GM12872 (cell line): ENCODE measurements at regions not wholly inside any gene's neighbourhood (a gene's known extent, or its start where the extent isn't known, plus 50 kb on each side); places are given as distances from the start of the nearest gene placed in this dataset.

Experiments used
- TF ChIP-seq, protein P1 (sequence below): IDR thresholded peaks from 3 replicates; pipeline ENCODE4 v1.5.1; 2011; ENCODE audit warnings: low read depth, mild to moderate bottlenecking, low read length, moderate library complexity; ENCODE audit not compliant: insufficient read depth

- TF ChIP-seq, protein P1, sequence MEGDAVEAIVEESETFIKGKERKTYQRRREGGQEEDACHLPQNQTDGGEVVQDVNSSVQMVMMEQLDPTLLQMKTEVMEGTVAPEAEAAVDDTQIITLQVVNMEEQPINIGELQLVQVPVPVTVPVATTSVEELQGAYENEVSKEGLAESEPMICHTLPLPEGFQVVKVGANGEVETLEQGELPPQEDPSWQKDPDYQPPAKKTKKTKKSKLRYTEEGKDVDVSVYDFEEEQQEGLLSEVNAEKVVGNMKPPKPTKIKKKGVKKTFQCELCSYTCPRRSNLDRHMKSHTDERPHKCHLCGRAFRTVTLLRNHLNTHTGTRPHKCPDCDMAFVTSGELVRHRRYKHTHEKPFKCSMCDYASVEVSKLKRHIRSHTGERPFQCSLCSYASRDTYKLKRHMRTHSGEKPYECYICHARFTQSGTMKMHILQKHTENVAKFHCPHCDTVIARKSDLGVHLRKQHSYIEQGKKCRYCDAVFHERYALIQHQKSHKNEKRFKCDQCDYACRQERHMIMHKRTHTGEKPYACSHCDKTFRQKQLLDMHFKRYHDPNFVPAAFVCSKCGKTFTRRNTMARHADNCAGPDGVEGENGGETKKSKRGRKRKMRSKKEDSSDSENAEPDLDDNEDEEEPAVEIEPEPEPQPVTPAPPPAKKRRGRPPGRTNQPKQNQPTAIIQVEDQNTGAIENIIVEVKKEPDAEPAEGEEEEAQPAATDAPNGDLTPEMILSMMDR, result no peak
Observed at GRCh38 chr3:117367861-117368260, 658.3 kb downstream of the TUSC7 start.

GRCh38 chr3:117380631-117381030, 671.1 kb downstream of the TUSC7 start:
- TF ChIP-seq, protein P1, result no peak

GRCh38 chr3:117393119-117393518, 683.5 kb downstream of the TUSC7 start:
- TF ChIP-seq, protein P1, result no peak

- TF ChIP-seq, protein P1, result no peak
Observed at GRCh38 chr3:117398141-117398899, 688.7 kb downstream of the TUSC7 start.

- TF ChIP-seq, protein P1, result no peak
Observed at GRCh38 chr3:117399311-117400078, 689.9 kb downstream of the TUSC7 start.

DNA sequence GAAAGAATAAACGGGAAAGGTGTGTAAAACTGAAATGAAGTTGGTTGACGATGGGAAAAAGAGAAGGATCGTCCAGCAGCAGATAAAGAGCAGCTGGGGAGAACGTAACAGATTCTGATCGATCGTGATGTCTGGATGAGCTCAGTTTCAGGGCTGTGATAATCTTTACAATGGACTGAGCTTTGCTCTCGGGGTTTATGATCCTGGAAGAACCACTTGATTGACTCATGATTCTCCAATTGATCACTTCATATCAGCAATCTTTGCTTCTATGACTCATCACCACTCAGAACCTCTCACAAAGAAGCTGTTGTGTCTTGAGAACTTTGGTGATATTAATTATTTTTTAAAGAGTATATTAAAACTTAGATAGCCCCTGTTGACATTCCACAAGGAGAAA, 690.7 kb downstream of the TUSC7 start:
- TF ChIP-seq, protein P1, result no peak

DNA sequence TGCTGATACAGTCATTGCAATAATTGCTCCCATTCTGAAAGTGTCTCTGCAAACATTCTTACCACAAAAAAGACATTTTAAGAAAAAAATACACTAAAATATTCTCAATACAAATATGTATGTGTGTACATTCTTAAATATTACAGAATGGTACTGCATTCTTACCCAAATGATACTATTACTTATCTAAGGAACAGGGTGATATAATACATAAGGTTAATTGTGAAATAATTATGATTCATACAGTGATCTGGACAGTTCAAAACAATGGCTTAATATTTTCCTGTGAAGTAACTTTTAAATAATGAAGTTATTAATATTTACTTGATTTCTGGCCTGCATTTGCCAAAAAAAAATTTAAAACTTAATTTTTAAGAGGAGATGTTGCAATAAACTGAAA, 694.6 kb downstream of the TUSC7 start:
- TF ChIP-seq, protein P1, result no peak
